K562 (cell line): ENCODE measurements at regions not wholly inside any gene's neighbourhood (a gene's known extent, or its start where the extent isn't known, plus 50 kb on each side); places are given as distances from the start of the nearest gene placed in this dataset.
"Not testable (repeated sequence)": the region's sequence is repeated elsewhere in the genome, so short reads cannot be mapped to it uniquely, and the experiment has no call there.

Experiments used
- ATAC-seq: fragments of 200-7000 bp; cut with Tn5 transposase; 3 replicates; pipeline ENCODE4 v1.9.1; 2020; ENCODE audit warnings: moderate library complexity
- BruUV-seq: library from RNA; stranded (reverse); fragments of 400-500 nt; replicated peaks from 2 replicates; lab custom pipeline; 2021; lab: Mats Ljungman, UMichigan
- CTCF ChIA-PET: fragments of 300-600 bp; formaldehyde crosslinking; extraction: SDS; loops from one replicate; lab custom pipeline; 2021; ENCODE audit warnings: low intra/inter-chr PET ratio; lab: Yijun Ruan, JAX
- POLR2A ChIA-PET: fragments of 300-600, 350-650 bp; sonication (Branson Sonifier 250); formaldehyde crosslinking; extraction: SDS; loops from one replicate; lab custom pipeline; 2021; ENCODE audit warnings: antibody characterized with exemption, inconsistent platforms; lab: Yijun Ruan, JAX
- DNase-seq, 4 experiments: peaks; one replicate each; pipeline versions ENCODE4 v3.0.0 to v3.0.0-alpha.2; 2011 to 2018; ENCODE audit warnings: low spot score in 3 of 4, mixed read lengths in 3 of 4; ENCODE audit errors: extremely low read depth in 1 of 4
- FAIRE-seq: peaks from 2 replicates; lab custom pipeline; 2011; peaks lifted over from hg19 to GRCh38; lab: Jason Lieb, UNC
- H2AFZ ChIP-seq: 2 replicates; pipeline ENCODE4 v1.6.0; 2011; ENCODE audit warnings: low read depth, low read length, control low read depth, inconsistent platforms
- H3K27ac ChIP-seq: fragments of 200-600 bp; 3 replicates; pipeline ENCODE4 v1.8.0; 2011; ENCODE audit warnings: low read depth, mild to moderate bottlenecking, control low read depth, inconsistent platforms, low read length, moderate library complexity, mixed read lengths; ENCODE audit errors: extremely low read depth
- H3K27me3 ChIP-seq, 2 experiments: fragments of 300-600 bp in 1 of 2; 2 replicates in 1 of 2; 3 replicates in 1 of 2; pipeline versions ENCODE4 v1.6.0 to v1.8.0; 2011; ENCODE audit warnings: inconsistent platforms in 2 of 2, low read length in 2 of 2, mild to moderate bottlenecking in 1 of 2, mixed read lengths in 1 of 2, moderate library complexity in 1 of 2; ENCODE audit not compliant: control insufficient read depth in 2 of 2, insufficient read depth in 2 of 2
- H3K36me3 ChIP-seq: fragments of 300-600 bp; 3 replicates; pipeline ENCODE4 v1.8.0; 2011; ENCODE audit warnings: mild to moderate bottlenecking, low read length, inconsistent platforms; ENCODE audit not compliant: control insufficient read depth, insufficient read depth
- H3K4me1 ChIP-seq, 2 experiments: fragments of 200-600 bp in 1 of 2; replicated peaks in 1 of 2; 2 replicates in 1 of 2; 3 replicates in 1 of 2; pipeline versions ENCODE4 v1.5.1 to v1.8.0; 2011; ENCODE audit warnings: inconsistent platforms in 2 of 2, low read length in 2 of 2, mild to moderate bottlenecking in 1 of 2, mixed read lengths in 1 of 2, moderate library complexity in 1 of 2; ENCODE audit not compliant: control insufficient read depth in 2 of 2, insufficient read depth in 2 of 2
- H3K4me2 ChIP-seq: 2 replicates; pipeline ENCODE4 v1.6.1; 2011; ENCODE audit warnings: low read length, control low read depth, inconsistent platforms, mixed read lengths; ENCODE audit not compliant: insufficient read depth
- H3K4me3 ChIP-seq: fragments of 200-600 bp; sonication (generic), shearing (Covaris generic); 2 replicates; pipeline ENCODE4 v1.5.1; 2016; ENCODE audit warnings: control low read depth, inconsistent platforms
- H3K79me2 ChIP-seq: fragments of 200-600 bp; 3 replicates; pipeline ENCODE4 v1.8.0; 2011; ENCODE audit warnings: low read length, inconsistent platforms; ENCODE audit not compliant: control insufficient read depth, insufficient read depth
- H3K9ac ChIP-seq, 2 experiments: 2 replicates each; pipeline versions ENCODE4 v1.6.0 to v1.6.1; 2011; ENCODE audit warnings: low read depth in 2 of 2, low read length in 2 of 2, control low read depth in 1 of 2, inconsistent platforms in 1 of 2, mild to moderate bottlenecking in 1 of 2, mixed read lengths in 1 of 2; ENCODE audit not compliant: insufficient read depth in 1 of 2
- H3K9me1 ChIP-seq: one replicate; pipeline ENCODE4 v1.6.0; 2011; ENCODE audit warnings: inconsistent platforms, mild to moderate bottlenecking, low read length, moderate library complexity; ENCODE audit not compliant: control insufficient read depth, insufficient read depth
- H3K9me3 ChIP-seq: replicated peaks from 2 replicates; pipeline ENCODE4 v1.5.1; 2011; ENCODE audit warnings: low read depth, low read length, inconsistent platforms; ENCODE audit not compliant: control insufficient read depth, insufficient read depth
- H4K20me1 ChIP-seq: replicated peaks from 2 replicates; pipeline ENCODE4 v1.6.1; 2011; ENCODE audit warnings: low read length, inconsistent platforms, mixed read lengths; ENCODE audit not compliant: control insufficient read depth, insufficient read depth
- CBX3 ChIP-seq, 2 experiments: IDR thresholded peaks; 1 replicate in 1 of 2; 2 replicates in 1 of 2; pipeline ENCODE4 v1.6.1; 2012; ENCODE audit warnings: inconsistent platforms in 2 of 2, low read length in 2 of 2, borderline replicate concordance in 1 of 2, control low read depth in 1 of 2
- CBX5 ChIP-seq: IDR thresholded peaks from 2 replicates; pipeline ENCODE4 v1.6.1; 2014; ENCODE audit warnings: low read depth, borderline replicate concordance
- TRIM24 ChIP-seq, 2 experiments: fragments of 450-650 bp; IDR thresholded peaks; 2 replicates each; pipeline ENCODE4 v1.6.1; 2016
- TRIM28 ChIP-seq: fragments of 450-650 bp; IDR thresholded peaks from 2 replicates; pipeline ENCODE4 v1.6.1; 2017
- ZNF280B ChIP-seq: fragments of 250-450 bp; sonication (Bioruptor Pico); IDR thresholded peaks from 2 replicates; pipeline ENCODE4 v1.5.1; 2021; ENCODE audit warnings: mild to moderate bottlenecking
- WGBS: fragments of 100-300 bp; shearing (Covaris generic); methylation state at CpG from one replicate; pipeline ENCODE4 v1.1.6; 2016; ENCODE audit warnings: low coverage, mixed read lengths; ENCODE audit not compliant: insufficient coverage; ENCODE audit errors: missing lambda C conversion rate; 5-methylcytosine and 5-hydroxymethylcytosine counted together
- in situ Hi-C: fragments of 300-500 bp; cut with MboI; formaldehyde crosslinking; loops from 4 replicates; pipeline ENCODE4 v1.15.0; 2018; ENCODE audit warnings: inconsistent platforms, mixed read lengths
- intact Hi-C: fragments of 100-400 bp; cut with micrococcal nuclease; formaldehyde crosslinking; loops from 2 replicates; pipeline ENCODE4 v1.14.2; 2022
- TF ChIP-seq, protein P1 (sequence below): fragments of 450-650 bp; IDR thresholded peaks from 2 replicates; pipeline ENCODE4 v1.6.1; 2018; ENCODE audit warnings: mild to moderate bottlenecking, low read depth; ENCODE audit not compliant: partially characterized antibody

- H4K20me1 ChIP-seq, CTCF ChIA-PET, H3K4me1 ChIP-seq, H3K27ac ChIP-seq, H3K9me3 ChIP-seq, POLR2A ChIA-PET, H3K36me3 ChIP-seq, DNase-seq, H3K27me3 ChIP-seq, in situ Hi-C loops, H3K4me2 ChIP-seq, intact Hi-C loops, H3K9ac ChIP-seq, H3K4me3 ChIP-seq, H3K79me2 ChIP-seq, H3K9me1 ChIP-seq, FAIRE-seq, BruUV-seq, H2AFZ ChIP-seq, ATAC-seq: not testable (repeated sequence)
- 9% methylated on average over 4 of the region's 4 CpGs for WGBS
- TF ChIP-seq ZNF280B (CRISPR knock-in tag) (peak; percentile 58; the same call in 1 of the 2 replicates), TRIM28 (peak; percentile 90), CBX3 (IDR thresholded peaks at IDR 0.05; ENCODE audit: borderline replicate concordance in 1 of 2, low read length in 2 of 2) (peak in 1 of 2 experiments; percentile 72; a peak in 2 of 3 replicates), CBX5 (peak; percentile 81), TRIM24 (IDR thresholded peaks at IDR 0.05) (peak in 1 of 2 experiments; percentile 44; a peak in 1 of 4 replicates)
- TF ChIP-seq, protein P1, sequence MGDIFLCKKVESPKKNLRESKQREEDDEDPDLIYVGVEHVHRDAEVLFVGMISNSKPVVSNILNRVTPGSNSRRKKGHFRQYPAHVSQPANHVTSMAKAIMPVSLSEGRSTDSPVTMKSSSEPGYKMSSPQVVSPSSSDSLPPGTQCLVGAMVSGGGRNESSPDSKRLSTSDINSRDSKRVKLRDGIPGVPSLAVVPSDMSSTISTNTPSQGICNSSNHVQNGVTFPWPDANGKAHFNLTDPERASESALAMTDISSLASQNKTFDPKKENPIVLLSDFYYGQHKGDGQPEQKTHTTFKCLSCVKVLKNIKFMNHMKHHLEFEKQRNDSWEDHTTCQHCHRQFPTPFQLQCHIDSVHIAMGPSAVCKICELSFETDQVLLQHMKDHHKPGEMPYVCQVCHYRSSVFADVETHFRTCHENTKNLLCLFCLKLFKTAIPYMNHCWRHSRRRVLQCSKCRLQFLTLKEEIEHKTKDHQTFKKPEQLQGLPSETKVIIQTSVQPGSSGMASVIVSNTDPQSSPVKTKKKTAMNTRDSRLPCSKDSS, result peak; percentile 71
- TF ChIP-seq, all 486 proteins: peak for 6; not testable (repeated sequence) for 480
Measured at GRCh38 chr9:94472063-94472462, 82.8 kb upstream of the PCAT7 start.
